Natural killer cell treated with Interleukin-12 subunit alpha and Interleukin-12 subunit beta and Interleukin-15 and Interleukin-18, amount 100 ng/mL, for 72 hours (primary cell): ENCODE measurements at regions not wholly inside any gene's neighbourhood (a gene's known extent, or its start where the extent isn't known, plus 50 kb on each side); places are given as distances from the start of the nearest gene placed in this dataset.
A peak's percentile ranks its signal among the peaks of the same experiment; 100 is the strongest.

Experiments used
- ATAC-seq, 2 donors: fragments of 150-1000 bp; cut with Tn5 transposase in 1 of 2; sonication (Bioruptor Pico), chemical (Tn5 transposase) in 1 of 2; 2 replicates each; pipeline ENCODE4 v1.10.0; 2021
- DNase-seq: peaks from one replicate; pipeline ENCODE4 v3.0.0; 2022; ENCODE audit warnings: low spot score
- H3K27ac Mint-ChIP-seq, 2 donors: 1 replicate in 1 of 2; 2 replicates in 1 of 2; pipeline ENCODE4 v1.8.0; 2022; ENCODE audit warnings: mixed read lengths in 2 of 2, mild to moderate bottlenecking in 1 of 2, moderate library complexity in 1 of 2
- H3K27me3 Mint-ChIP-seq, 2 donors: 1 replicate in 1 of 2; 2 replicates in 1 of 2; pipeline ENCODE4 v1.8.0; 2022; ENCODE audit warnings: mixed read lengths in 2 of 2
- H3K36me3 Mint-ChIP-seq: one replicate; pipeline ENCODE4 v1.8.0; 2022; ENCODE audit warnings: mixed read lengths
- H3K4me1 Mint-ChIP-seq, 2 donors: 1 replicate in 1 of 2; 2 replicates in 1 of 2; pipeline ENCODE4 v1.8.0; 2022; ENCODE audit warnings: low read depth in 2 of 2, mixed read lengths in 2 of 2, mild to moderate bottlenecking in 1 of 2
- H3K4me3 Mint-ChIP-seq: one replicate; pipeline ENCODE4 v1.8.0; 2022; ENCODE audit warnings: mixed read lengths
- H3K9me3 Mint-ChIP-seq: 2 replicates; pipeline ENCODE4 v1.8.0; 2022; ENCODE audit warnings: mixed read lengths

GRCh38 chr20:63074631-63075030, 67.9 kb upstream of the BHLHE23 start:
- H3K27me3 Mint-ChIP-seq = peaks cover 19 to 25% of the 10 kb centered on the region in 2 donors
- DNase-seq = peak; percentile 18
- H3K27ac Mint-ChIP-seq = no peak overlapping the region
- H3K4me1 Mint-ChIP-seq = no peaks in the 10 kb centered on the region
- H3K9me3 Mint-ChIP-seq = peaks cover 12% of the 10 kb centered on the region
- ATAC-seq = no peak
- H3K36me3 Mint-ChIP-seq = peaks cover 25% of the 10 kb centered on the region
- no peak overlapping the region for H3K4me3 Mint-ChIP-seq

DNA sequence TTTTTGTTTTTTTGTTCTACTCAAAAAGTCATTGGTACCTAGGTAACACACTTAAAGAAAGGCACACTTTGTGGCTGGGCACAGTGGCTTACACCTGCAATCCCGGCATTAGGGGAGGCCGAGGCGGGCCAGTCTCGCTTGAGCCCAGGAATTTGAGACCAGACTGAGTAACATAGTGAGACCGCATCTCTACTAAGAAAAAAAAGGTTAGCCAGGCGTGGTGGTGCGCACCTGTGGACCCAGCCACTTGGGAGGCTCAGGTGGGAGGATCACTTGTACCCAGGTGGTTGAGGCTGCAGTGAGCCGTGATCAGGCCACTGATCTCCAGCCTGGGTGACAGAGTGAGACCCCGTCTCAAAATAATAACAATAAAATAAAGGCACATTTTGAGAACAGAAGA, 67.4 kb upstream of the BHLHE23 start:
- Mint-ChIP-seq H3K27ac (no peak overlapping the region), H3K27me3 (peaks cover 17 to 25% of the 10 kb centered on the region in 2 donors), H3K4me1 (no peaks in the 10 kb centered on the region), H3K9me3 (peaks cover 12% of the 10 kb centered on the region), H3K4me3 (no peak overlapping the region), H3K36me3 (peaks cover 25% of the 10 kb centered on the region)
- ATAC-seq (no peak), DNase-seq (no peak)

- H3K4me1 Mint-ChIP-seq = no peaks in the 10 kb centered on the region
- H3K36me3 Mint-ChIP-seq = peaks cover 25% of the 10 kb centered on the region
- DNase-seq = peak; percentile 15
- H3K4me3 Mint-ChIP-seq = no peak overlapping the region
- ATAC-seq = no peak
- peaks cover 17 to 25% of the 10 kb centered on the region in 2 donors for H3K27me3 Mint-ChIP-seq
- peaks cover 12% of the 10 kb centered on the region for H3K9me3 Mint-ChIP-seq
- H3K27ac Mint-ChIP-seq = no peak overlapping the region
Observed at GRCh38 chr20:63073738-63074065, 66.9 kb upstream of the BHLHE23 start.

GRCh38 chr20:63072991-63073737, 66.4 kb upstream of the BHLHE23 start:
- peaks cover 20% of the 10 kb centered on the region for H3K36me3 Mint-ChIP-seq
- DNase-seq (peak; percentile 52), ATAC-seq (peak in 1 of 2 donors; percentile 8)
- no peaks in the 10 kb centered on the region for H3K4me1 Mint-ChIP-seq
- no peak overlapping the region for H3K27ac Mint-ChIP-seq
- no peak overlapping the region for H3K4me3 Mint-ChIP-seq
- H3K27me3 Mint-ChIP-seq = peaks cover 17 to 21% of the 10 kb centered on the region in 2 donors
- peaks cover 8% of the 10 kb centered on the region for H3K9me3 Mint-ChIP-seq

DNA sequence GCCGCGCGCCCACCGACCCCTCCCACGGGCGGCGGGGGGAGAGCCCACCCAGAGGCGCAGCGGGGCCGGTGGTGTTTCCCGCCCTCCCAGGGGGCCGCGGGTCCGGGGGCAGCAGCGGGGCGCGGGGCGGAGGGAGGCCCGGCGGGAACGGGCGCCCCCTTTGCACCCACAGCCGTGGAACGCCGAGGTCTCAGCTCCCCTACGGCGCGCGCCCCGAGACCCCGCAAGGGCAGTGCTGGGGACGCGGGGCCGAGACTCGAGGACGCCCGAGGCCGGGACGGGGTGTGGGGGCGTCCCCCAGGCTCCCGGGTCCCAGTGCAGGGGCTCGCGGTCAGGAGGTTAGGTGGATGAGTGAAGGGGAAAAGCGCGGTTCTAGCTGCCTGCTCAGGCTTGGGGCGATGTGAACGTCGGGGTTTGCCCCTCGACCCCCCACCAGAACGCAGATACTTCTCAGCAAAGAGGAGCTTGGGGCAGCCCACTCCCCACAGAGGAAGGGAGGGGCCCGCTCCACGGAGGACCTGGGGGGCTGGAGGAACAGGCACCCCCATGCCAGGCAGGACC, 65.5 kb upstream of the BHLHE23 start:
- ATAC-seq = no peak
- peak; percentile 58 for DNase-seq
- Mint-ChIP-seq H3K36me3 (peaks cover 13% of the 10 kb centered on the region), H3K27me3 (peaks cover 15 to 19% of the 10 kb centered on the region in 2 donors), H3K4me1 (no peaks in the 10 kb centered on the region), H3K4me3 (no peak overlapping the region), H3K27ac (no peak overlapping the region), H3K9me3 (peaks cover 4% of the 10 kb centered on the region)

- peak; percentile 15 to 65 for ATAC-seq
- Mint-ChIP-seq H3K36me3 (peaks cover 7% of the 10 kb centered on the region), H3K27me3 (peaks cover 20 to 21% of the 10 kb centered on the region in 2 donors), H3K4me1 (no peaks in the 10 kb centered on the region), H3K9me3 (peaks cover 2% of the 10 kb centered on the region), H3K4me3 (no peak overlapping the region), H3K27ac (no peak overlapping the region)
- peak; percentile 55 for DNase-seq
Observed at GRCh38 chr20:63071541-63072181, 64.9 kb upstream of the BHLHE23 start.

GRCh38 chr20:63070771-63071540, 64.2 kb upstream of the BHLHE23 start:
- Mint-ChIP-seq H3K27ac (no peak overlapping the region), H3K4me1 (no peaks in the 10 kb centered on the region), H3K36me3 (no peaks in the 10 kb centered on the region), H3K4me3 (no peak overlapping the region), H3K27me3 (peaks cover 19 to 20% of the 10 kb centered on the region in 2 donors), H3K9me3 (no peaks in the 10 kb centered on the region)
- peak; percentile 49 for DNase-seq
- ATAC-seq = no peak

- Mint-ChIP-seq H3K27me3 (peaks cover 19 to 20% of the 10 kb centered on the region in 2 donors), H3K27ac (no peak overlapping the region), H3K4me1 (no peaks in the 10 kb centered on the region), H3K9me3 (no peaks in the 10 kb centered on the region), H3K36me3 (no peaks in the 10 kb centered on the region), H3K4me3 (no peak overlapping the region)
- DNase-seq (no peak), ATAC-seq (no peak)
Observed at GRCh38 chr20:63070301-63070625, 63.5 kb upstream of the BHLHE23 start.

DNA sequence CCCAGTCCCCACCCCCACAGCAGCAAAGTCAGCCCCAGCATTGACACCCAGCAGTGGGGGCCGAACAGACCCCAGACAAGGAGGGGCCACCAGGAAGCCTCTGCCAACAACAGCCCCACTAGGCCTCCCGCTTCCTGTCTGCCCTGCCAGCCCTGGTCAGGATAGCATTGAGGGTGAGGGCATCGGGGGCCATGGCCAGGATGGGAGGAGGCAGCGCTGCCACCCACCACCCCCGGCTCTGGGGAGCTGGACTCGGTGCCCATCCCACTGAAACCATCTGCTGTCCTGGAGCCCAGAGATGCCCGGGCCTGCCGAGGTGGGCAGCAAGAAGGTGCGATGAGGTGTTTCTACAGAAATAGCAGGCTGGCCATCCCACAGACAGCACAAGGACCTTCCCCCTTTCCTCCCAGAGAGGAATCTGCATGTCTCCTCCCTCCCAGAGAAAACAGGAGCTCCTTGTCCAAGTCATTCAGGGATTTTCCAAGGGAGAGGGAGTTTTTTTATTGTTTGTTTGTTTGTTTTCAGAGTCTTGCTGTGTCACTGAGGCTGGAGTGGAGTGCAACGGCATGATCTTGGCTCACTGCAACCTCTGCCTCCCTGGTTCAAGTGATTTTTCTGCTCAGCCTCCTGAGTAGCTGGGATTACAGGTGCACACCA, 62.1 kb upstream of the BHLHE23 start:
- H3K4me3 Mint-ChIP-seq = no peak overlapping the region
- H3K9me3 Mint-ChIP-seq = no peaks in the 10 kb centered on the region
- ATAC-seq (no peak), DNase-seq (peak; percentile 20)
- peaks cover 20% of the 10 kb centered on the region in 2 donors for H3K27me3 Mint-ChIP-seq
- H3K27ac Mint-ChIP-seq = no peak overlapping the region
- no peaks in the 10 kb centered on the region for H3K4me1 Mint-ChIP-seq
- no peaks in the 10 kb centered on the region for H3K36me3 Mint-ChIP-seq

DNA sequence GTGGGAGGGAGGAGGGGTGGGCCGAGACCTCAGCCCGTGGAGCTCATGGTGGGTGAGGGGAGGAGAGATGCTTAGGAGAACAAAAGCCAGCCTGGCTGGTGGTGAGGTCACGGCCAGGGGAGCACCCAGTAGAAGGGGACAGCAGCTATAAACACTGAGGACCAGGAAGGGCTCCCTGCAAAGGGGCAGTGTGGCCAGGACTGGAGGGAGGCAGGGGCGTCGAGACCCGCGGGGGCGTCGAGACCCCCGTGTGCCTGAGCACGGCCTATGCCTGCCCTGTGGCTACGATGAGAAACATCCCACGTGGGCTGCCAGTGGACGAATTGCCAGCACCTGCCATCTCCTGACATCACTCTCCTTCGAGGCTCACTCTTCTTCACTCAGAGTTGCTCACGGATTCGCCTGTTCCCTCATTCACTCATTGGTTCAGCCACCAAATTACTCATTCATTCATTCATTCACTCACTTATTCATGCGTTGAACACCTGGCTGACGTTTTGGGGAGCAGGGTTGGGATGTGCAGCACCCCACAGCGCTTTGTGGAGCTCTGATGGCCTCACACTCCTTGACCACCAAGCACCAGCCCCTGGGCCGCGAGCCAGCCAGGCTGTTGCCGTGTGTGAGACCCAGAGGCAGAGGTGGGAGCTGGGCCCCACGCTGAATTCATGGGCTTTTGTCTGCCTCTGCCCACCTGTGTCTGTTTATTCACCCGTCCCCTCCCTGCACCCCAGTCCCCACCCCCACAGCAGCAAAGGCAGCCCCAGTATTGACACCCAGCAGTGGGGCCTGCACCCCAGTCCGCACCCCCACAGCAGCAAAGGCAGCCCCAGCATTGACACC, 61.2 kb upstream of the BHLHE23 start:
- no peak for ATAC-seq

DNA sequence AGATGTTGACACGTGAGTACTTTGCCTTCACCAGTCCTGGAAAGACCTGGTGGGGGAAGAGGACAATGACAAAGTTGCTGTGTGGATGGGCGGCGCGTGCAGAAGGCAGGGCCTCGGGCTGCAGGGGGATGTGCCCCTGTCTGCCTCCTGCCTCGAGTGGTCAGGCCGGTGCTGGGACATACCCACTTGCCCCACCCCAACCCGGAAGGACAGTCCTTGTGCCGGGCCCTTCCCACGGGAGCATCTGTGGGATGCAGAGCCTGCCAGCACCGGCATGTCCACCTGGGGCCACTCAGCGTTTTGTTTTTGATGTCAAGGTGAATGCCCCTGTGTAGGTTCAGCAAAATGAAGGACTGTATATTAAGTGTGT, 60.5 kb upstream of the BHLHE23 start:
- no peaks in the 10 kb centered on the region for H3K9me3 Mint-ChIP-seq
- no peaks in the 10 kb centered on the region for H3K36me3 Mint-ChIP-seq
- no peak overlapping the region for H3K27ac Mint-ChIP-seq
- H3K27me3 Mint-ChIP-seq = peaks cover 19 to 20% of the 10 kb centered on the region in 2 donors
- H3K4me3 Mint-ChIP-seq = no peak overlapping the region
- ATAC-seq = no peak
- DNase-seq = peak; percentile 29
- no peaks in the 10 kb centered on the region for H3K4me1 Mint-ChIP-seq

More for the DNA sequence above, 61.2 kb upstream of the BHLHE23 start:
- Mint-ChIP-seq H3K9me3 (no peaks in the 10 kb centered on the region), H3K36me3 (no peaks in the 10 kb centered on the region), H3K27ac (no peak overlapping the region), H3K4me3 (no peak overlapping the region), H3K27me3 (peaks cover 20% of the 10 kb centered on the region in 2 donors), H3K4me1 (no peaks in the 10 kb centered on the region)
- DNase-seq = peak; percentile 56

GRCh38 chr20:63066506-63067265, 59.9 kb upstream of the BHLHE23 start:
- Mint-ChIP-seq H3K4me1 (no peaks in the 10 kb centered on the region), H3K36me3 (no peaks in the 10 kb centered on the region), H3K27ac (no peak overlapping the region), H3K27me3 (peaks cover 21 to 22% of the 10 kb centered on the region in 2 donors), H3K9me3 (peaks cover 3% of the 10 kb centered on the region), H3K4me3 (no peak overlapping the region)
- DNase-seq = peak; percentile 53
- ATAC-seq = no peak
